Activated T-helper 9 cell treated with anti-CD3 and anti-CD28 coated beads, Interleukin-2, amount 50 U/mL, for 16 hours (primary cell): ENCODE measurements at regions not wholly inside any gene's neighbourhood (a gene's known extent, or its start where the extent isn't known, plus 50 kb on each side); places are given as distances from the start of the nearest gene placed in this dataset.
A peak's percentile ranks its signal among the peaks of the same experiment; 100 is the strongest.
"Not testable (repeated sequence)": the region's sequence is repeated elsewhere in the genome, so short reads cannot be mapped to it uniquely, and the experiment has no call there.

ENCODE experiments used
- DNase-seq: peaks from one replicate; pipeline ENCODE4 v3.0.0-alpha.2; 2020; ENCODE audit warnings: low read depth

DNA sequence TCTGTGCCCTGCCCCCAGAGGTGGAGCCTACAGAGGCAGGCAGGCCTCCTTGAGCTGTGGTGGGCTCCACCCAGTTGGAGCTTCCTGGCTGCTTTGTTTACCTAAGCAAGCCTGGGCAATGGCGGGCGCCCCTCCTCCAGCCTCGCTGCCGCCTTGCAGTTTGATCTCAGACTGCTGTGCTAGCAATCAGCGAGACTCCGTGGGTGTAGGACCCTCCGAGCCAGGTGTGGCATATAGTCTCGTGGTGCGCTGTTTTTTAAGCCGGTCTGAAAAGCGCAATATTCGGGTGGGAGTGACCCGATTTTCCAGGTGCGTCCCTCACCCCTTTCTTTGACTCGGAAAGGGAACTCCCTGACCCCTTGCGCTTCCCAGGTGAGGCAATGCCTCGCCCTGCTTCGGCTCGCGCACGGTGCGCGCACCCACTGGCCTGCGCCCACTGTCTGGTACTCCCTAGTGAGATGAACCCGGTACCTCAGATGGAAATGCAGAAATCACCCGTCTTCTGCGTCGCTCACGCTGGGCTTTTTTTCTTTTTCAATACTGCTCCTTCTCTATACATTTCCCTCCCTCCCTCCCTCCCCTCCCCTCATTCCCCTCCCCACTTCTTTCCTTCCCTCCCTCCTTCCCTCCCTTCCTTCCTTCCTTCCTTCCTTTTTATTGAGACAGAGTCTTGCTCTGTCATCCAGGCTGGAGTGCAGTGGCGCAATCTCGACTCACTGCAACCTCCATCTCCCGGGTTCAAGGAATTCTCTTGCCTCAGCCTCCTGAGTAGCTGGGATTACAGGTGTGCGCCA is 197.1 kb upstream of the TBL1XR1 start:
- DNase-seq = not testable (repeated sequence)

DNA sequence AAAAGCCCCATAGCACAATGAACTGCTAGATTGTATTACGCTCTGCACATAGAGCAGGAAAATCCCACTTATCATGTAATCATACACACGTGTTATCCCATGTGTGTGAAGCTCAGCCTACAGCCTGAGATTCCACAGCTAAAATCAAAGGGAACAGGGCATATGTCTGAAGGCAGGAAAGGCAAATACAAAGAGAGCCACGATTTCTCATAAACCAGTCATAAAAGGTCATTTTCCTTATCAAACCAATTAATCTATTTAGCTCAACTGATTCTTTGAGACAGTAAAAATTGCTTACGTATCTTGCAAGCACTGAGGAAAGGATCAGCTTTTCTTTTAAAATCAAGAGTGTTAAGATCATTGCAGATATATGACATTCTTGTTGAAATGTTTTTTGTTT is 199.5 kb upstream of the TBL1XR1 start:
- no peak for DNase-seq

DNA sequence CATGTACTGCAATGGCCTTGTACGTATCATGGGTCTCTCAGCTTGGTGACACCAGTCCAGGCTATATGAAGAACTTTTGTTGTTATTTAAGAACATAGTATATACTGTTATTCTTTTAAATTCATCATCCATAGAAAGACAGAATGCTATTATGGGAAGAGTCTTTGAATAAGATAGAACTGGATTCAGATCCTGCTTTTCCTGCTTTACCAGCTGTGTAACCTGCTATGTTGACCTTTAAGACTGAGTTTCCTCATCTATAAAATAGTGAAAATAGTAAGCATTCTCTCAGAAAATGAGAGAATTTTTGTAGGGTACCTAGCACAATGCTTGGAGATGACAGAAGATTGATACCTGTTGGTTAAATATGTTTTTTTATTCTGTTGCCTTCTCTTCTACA is 204.1 kb upstream of the TBL1XR1 start:
- DNase-seq = no peak

DNA sequence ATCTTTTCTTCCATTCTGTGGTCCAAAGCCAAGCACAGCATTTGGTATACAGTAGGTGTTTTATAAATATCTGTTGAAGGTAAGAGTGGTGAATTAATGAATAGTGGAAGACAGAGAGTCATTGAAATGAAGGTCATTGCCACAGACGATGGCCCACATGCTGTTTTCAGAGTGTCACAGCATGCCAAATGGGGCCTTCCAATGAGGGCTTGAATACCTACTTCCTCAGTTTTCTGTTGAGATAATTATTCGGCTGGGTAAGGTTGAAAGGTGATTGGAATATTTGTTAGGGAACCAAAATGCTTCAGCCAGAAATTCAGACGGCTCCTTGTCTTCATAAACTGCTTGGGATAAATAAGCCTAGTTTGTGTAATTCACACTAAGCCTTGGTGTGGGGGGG is 205.3 kb upstream of the TBL1XR1 start:
- DNase-seq = no peak

GRCh38 chr3:177405191-177405672 is 207.9 kb upstream of the TBL1XR1 start:
- no peak for DNase-seq

DNA sequence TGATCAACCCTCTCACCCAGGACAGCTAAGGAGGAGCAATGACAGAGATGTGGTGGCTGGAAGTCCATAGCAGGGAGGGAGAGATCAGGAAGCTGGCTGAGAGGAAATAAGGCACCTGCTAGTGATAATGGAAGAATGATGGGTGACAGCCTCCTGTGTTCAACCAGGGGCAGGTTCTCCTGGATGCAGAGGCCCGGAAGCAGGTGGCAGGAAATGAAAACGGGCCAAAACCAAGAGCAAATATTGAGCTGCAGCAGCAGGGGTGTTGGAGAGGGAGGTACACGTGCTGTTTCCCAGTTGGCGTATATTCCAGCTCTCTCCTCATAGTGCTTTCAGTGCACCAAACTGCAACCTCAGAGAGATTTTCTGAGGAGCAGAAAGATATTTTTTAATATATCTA is 213.4 kb upstream of the TBL1XR1 start:
- no peak for DNase-seq

GRCh38 chr3:177411201-177411600 is 213.9 kb upstream of the TBL1XR1 start:
- no peak for DNase-seq

DNA sequence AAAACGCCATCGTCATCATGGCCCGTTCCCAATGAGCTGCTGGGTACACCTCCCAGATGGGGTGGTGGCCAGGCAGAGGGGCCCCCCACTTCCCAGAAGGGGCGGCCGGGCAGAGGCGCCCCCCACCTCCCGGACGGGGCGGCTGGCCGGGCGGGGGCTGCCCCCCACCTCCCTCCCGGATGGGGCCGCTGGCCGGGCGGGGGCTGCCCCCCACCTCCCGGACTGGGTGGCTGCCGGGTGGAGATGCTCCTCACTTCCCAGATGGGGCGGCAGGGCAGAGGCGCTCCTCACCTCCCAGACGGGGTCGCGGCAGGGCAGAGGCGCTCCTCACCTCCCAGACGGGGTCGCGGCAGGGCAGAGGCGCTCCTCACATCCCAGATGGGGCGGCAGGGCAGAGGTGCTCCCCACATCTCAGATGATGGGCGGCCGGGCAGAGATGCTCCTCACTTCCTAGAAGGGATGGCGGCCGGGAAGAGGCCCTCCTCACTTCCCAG is 215.4 kb upstream of the TBL1XR1 start:
- DNase-seq = not testable (repeated sequence)

- no peak for DNase-seq
Measured at GRCh38 chr3:177414093-177414492, 216.8 kb upstream of the TBL1XR1 start.

DNA sequence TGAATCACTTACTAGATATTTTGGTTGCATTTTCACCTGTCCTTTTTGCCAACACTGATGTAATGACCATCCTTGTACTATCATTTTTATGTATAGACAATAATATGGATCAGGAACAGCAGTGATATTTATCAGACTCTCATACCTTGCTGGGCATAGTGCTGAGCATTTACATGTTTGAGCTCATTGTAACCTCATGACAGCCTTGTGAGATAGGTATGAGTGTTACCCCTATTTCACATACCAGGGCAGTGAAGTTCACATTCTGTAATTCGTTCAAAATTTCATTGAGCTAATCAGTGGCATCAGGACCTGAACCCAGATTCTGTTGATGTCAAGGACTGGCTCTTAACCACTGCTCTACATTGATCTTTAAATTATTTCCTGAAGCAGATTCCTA is 221.5 kb upstream of the TBL1XR1 start:
- no peak for DNase-seq

DNA sequence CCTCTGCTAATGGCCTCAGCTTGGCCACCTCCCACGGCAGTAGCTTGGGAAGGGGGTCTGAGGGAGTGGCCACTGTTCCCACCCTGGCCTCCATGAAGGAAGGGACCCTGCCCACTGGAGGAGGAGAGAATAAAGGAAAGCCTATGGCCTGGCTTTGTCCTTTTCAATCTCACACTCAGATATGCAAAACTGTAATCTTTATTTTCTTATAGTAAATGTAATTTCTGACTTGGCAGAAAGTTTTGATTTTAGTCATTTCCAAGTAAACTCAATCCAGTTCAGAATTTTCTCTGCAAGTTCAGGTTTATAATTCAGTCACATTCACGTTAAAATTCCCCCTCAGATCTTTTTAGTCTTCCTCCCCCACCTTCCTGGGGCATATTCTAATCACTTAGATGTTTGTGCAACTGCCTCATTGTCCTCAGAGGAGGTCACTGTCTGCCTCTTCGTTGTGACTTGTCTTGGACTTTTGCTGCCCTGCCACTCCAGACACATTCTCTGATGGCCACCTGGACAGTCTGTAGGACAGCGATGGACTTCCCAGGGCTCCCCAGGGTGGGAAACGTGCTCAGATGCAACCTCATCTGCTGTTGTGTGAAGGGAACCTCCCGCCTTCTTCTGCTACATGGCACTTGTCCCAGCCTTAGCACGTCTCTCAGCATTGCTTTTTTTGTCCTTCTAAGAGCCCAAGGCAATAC is 222.8 kb upstream of the TBL1XR1 start:
- DNase-seq = no peak

- DNase-seq = no peak
Measured at GRCh38 chr3:177420651-177421480, 223.6 kb upstream of the TBL1XR1 start.

- DNase-seq = no peak
Measured at GRCh38 chr3:177421481-177421785, 224.2 kb upstream of the TBL1XR1 start.

DNA sequence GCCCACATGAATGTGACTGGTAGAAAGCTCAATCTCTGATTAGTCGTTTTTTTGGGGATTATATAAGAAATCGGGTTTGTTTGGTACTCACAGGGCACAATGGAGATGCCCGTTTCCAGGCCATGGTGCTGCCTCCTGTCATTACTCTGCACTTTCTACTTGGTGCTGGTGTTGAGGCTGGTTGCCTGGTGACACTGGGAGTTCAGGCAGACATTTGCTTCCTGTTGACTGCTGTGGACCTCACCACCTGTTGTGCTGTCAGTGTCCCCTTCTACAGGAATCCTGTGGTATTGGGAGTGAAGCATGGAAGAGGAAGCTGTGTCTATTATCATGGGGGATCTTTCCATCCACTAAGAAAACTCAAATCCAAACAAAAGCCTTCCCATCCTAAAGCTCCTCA is 227.2 kb upstream of the TBL1XR1 start:
- DNase-seq = no peak

DNA sequence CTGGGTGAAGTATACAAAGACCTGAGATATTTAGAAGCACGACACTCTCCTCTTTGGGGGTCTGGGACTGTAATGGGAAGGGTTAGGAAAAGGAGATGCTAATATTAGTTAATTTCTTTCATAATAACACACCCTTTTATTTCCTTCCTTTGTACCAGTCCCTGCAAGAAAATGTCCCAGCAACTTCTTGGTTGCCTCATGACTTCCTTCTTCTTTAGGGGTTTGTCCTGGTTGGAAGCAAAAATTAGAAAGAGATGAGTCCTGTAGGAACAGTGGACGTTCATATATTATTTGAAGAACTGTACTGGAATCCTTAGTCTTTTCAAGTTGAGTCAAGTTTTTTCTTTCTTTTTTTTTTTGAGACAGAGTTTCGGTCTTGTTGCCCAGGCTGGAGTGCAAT is 227.8 kb upstream of the TBL1XR1 start:
- no peak for DNase-seq

GRCh38 chr3:177426106-177426877 is 229.0 kb upstream of the TBL1XR1 start:
- no peak for DNase-seq

DNA sequence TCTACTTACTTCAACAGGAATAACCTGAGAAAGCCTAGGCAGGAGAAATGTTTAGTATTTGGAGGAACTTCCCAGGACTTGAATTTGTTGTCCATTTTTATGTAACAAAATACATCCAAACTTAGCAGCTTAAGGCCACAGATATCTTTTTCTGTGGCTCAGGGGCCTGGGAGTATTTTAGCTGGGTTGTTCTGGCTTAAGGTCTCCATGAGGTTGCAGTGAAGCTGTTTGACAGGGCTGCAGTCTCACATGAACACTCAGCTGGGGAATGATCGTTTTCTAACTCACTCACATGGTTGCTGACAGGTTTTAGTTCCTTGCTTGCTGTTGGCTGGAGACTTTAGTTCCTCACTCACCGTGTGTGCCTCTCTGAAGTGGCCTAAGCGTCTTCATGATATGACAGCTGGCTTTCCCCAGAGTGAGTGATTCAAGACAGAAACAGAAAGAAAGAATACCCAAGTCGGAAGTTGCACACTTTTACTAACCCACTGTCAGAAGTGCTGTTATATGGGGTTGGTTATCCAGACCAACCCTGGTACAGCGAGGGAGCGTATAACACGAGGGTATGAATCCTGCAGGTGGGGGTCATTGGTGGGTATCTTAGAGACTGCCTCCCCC is 229.7 kb upstream of the TBL1XR1 start:
- peak; percentile 31 for DNase-seq

- no peak for DNase-seq
Measured at GRCh38 chr3:177427540-177427939, 230.3 kb upstream of the TBL1XR1 start.

DNA sequence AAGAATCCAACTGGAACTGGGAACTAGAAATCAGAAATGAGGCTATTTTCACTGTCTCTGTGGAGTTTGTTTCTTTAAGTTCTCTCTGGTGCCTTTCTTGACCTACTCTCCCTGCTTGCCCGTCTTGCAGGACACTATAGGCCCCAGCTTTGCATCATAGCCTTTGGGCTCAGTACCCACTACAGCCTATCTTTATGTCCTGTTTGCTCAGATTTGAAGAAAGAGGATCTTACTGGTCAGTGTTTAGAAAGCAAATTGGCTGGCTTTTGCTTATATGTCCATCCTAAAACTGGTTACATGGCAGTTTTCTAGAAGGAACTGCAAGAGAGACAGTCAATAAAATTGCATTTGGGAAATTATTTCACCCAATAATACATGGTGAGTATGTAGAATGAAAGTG is 231.8 kb upstream of the TBL1XR1 start:
- DNase-seq = no peak

DNA sequence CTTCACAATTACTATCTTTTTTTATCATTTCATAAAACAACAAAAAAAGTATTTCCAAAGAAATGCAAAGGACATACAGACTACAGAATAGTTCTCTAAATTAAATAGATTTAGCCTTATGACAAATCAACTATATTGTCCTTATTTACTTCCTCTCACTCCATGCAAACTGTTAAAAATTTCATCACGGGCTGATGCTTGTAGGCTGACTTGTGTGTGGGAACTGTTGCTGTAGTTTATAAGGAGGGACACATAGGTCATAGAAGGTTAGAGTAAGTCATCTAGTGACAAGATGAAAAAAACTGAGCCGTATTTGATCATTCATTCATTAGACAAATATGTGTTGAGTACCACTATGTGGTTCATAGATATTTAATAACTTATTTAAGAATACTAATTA is 232.5 kb upstream of the TBL1XR1 start:
- no peak for DNase-seq

- no peak for DNase-seq
Measured at GRCh38 chr3:177430653-177431052, 233.4 kb upstream of the TBL1XR1 start.
